HepG2 (cell line): ENCODE measurements at regions not wholly inside any gene's neighbourhood (a gene's known extent, or its start where the extent isn't known, plus 50 kb on each side); places are given as distances from the start of the nearest gene placed in this dataset.

ENCODE experiments used
- BRF2 ChIP-seq: sonication (generic); formaldehyde crosslinking; IDR thresholded peaks from 2 replicates; pipeline ENCODE4 v1.8.1; 2022; ENCODE audit warnings: mild to moderate bottlenecking, missing genetic modification reagents
- GABPB1 ChIP-seq: IDR thresholded peaks from 2 replicates; pipeline ENCODE4 v1.6.1; 2016; ENCODE audit warnings: mild to moderate bottlenecking, missing genetic modification reagents, moderate library complexity, missing compliant biosample characterization
- GLMP ChIP-seq: sonication (generic); formaldehyde crosslinking; IDR thresholded peaks from 2 replicates; pipeline ENCODE4 v1.9.0; 2021; ENCODE audit warnings: missing genetic modification reagents, mild to moderate bottlenecking, borderline replicate concordance
- GPBP1L1 ChIP-seq: sonication (generic); formaldehyde crosslinking; IDR thresholded peaks from 2 replicates; pipeline ENCODE4 v1.5.0; 2020; ENCODE audit warnings: mild to moderate bottlenecking, missing genetic modification reagents
- ISL2 ChIP-seq: sonication (generic); formaldehyde crosslinking; IDR thresholded peaks from 2 replicates; pipeline ENCODE4 v1.5.0; 2020; ENCODE audit warnings: missing genetic modification reagents
- KDM5B ChIP-seq: sonication (generic); formaldehyde crosslinking; IDR thresholded peaks from 2 replicates; pipeline ENCODE4 v1.4.0; 2020; ENCODE audit warnings: missing genetic modification reagents, mild to moderate bottlenecking, borderline replicate concordance
- KMT2A ChIP-seq: sonication (generic); formaldehyde crosslinking; IDR thresholded peaks from 2 replicates; pipeline ENCODE4 v1.4.0; 2020; ENCODE audit warnings: missing genetic modification reagents
- MAF1 ChIP-seq: sonication (generic); formaldehyde crosslinking; IDR thresholded peaks from 2 replicates; pipeline ENCODE4 v1.5.0; 2020; ENCODE audit warnings: missing genetic modification reagents, borderline replicate concordance
- MAX ChIP-seq: IDR thresholded peaks from 2 replicates; pipeline ENCODE4 v1.6.1; 2012; ENCODE audit warnings: inconsistent platforms
- MXD1 ChIP-seq: sonication (generic); formaldehyde crosslinking; IDR thresholded peaks from 2 replicates; pipeline ENCODE4 v1.4.0; 2020; ENCODE audit warnings: mild to moderate bottlenecking, missing genetic modification reagents
- NAIF1 ChIP-seq: sonication (generic); formaldehyde crosslinking; IDR thresholded peaks from 2 replicates; pipeline ENCODE4 v1.5.0; 2020; ENCODE audit warnings: mild to moderate bottlenecking, missing genetic modification reagents, borderline replicate concordance
- PLRG1 ChIP-seq: fragments of 450-650 bp; conservative IDR thresholded peaks from 2 replicates; pipeline ENCODE4 v1.6.1; 2016
- RCOR2 ChIP-seq: IDR thresholded peaks from 2 replicates; pipeline ENCODE4 v1.6.1; 2016; ENCODE audit warnings: missing biosample characterization, missing genetic modification reagents
- RXRB ChIP-seq: IDR thresholded peaks from 2 replicates; pipeline ENCODE4 v1.6.1; 2016; ENCODE audit warnings: borderline replicate concordance, missing genetic modification reagents, missing compliant biosample characterization
- SMAD9 ChIP-seq: sonication (generic); formaldehyde crosslinking; IDR thresholded peaks from 2 replicates; pipeline ENCODE4 v1.5.1; 2020; ENCODE audit warnings: mild to moderate bottlenecking, missing genetic modification reagents
- SMC3 ChIP-seq: IDR thresholded peaks from 2 replicates; pipeline ENCODE4 v1.6.1; 2011; ENCODE audit warnings: low read length, improper control_type of control experiment
- TAF15 ChIP-seq: fragments of 200-400 bp; formaldehyde crosslinking; IDR thresholded peaks from one replicate; pipeline ENCODE4 v1.6.1; 2018; ENCODE audit warnings: mild to moderate bottlenecking, low read depth, low read length; ENCODE audit not compliant: poor library complexity, severe bottlenecking
- ZBTB46 ChIP-seq: sonication (generic); formaldehyde crosslinking; IDR thresholded peaks from 2 replicates; pipeline ENCODE4 v1.4.0; 2020; ENCODE audit warnings: mild to moderate bottlenecking, missing genetic modification reagents, borderline replicate concordance
- ZBTB8A ChIP-seq: sonication (generic); formaldehyde crosslinking; IDR thresholded peaks from 2 replicates; pipeline ENCODE4 v1.4.0; 2020; ENCODE audit warnings: mild to moderate bottlenecking, low read depth, missing genetic modification reagents, borderline replicate concordance
- ZNF275 ChIP-seq: sonication (generic); formaldehyde crosslinking; IDR thresholded peaks from 2 replicates; pipeline ENCODE4 v1.8.0; 2022; ENCODE audit warnings: missing genetic modification reagents, mild to moderate bottlenecking, inconsistent platforms, borderline replicate concordance
- ZNF496 ChIP-seq: sonication (generic); formaldehyde crosslinking; IDR thresholded peaks from 2 replicates; pipeline ENCODE4 v1.8.1; 2023; ENCODE audit warnings: mild to moderate bottlenecking, moderate library complexity, missing genetic modification reagents; ENCODE audit not compliant: insufficient replicate concordance
- ZNF614 ChIP-seq: IDR thresholded peaks from 2 replicates; pipeline ENCODE4 v1.6.1; 2018; ENCODE audit warnings: missing biosample characterization, missing genetic modification reagents, inconsistent platforms, borderline replicate concordance
- ZNF674 ChIP-seq: sonication (generic); formaldehyde crosslinking; IDR thresholded peaks from 2 replicates; pipeline ENCODE4 v1.5.0; 2020; ENCODE audit warnings: low read depth, mild to moderate bottlenecking, missing genetic modification reagents
- ZNF740 ChIP-seq: sonication (generic); formaldehyde crosslinking; IDR thresholded peaks from 2 replicates; pipeline ENCODE4 v1.4.0; 2020; ENCODE audit warnings: missing genetic modification reagents

GRCh38 chr7:67764289-67764688 lies 767.7 kb downstream of the TYW1 start (continued):
- TF ChIP-seq NAIF1 (CRISPR knock-in tag) (no peak), MAX (no peak), ZNF614 (CRISPR knock-in tag) (no peak), MXD1 (CRISPR knock-in tag) (no peak), ZNF674 (CRISPR knock-in tag) (no peak), RXRB (peak; percentile 46; the same call in 1 of the 2 replicates), KDM5B (CRISPR knock-in tag) (no peak), GLMP (CRISPR knock-in tag) (no peak), ZBTB8A (CRISPR knock-in tag) (no peak), RCOR2 (CRISPR knock-in tag) (0 out of 2 replicates have a peak, but pooled peaks have one; percentile 35), ZBTB46 (CRISPR knock-in tag) (no peak), ISL2 (peak; percentile 70), GPBP1L1 (no peak), MAF1 (CRISPR knock-in tag) (no peak), KMT2A (no peak), SMAD9 (CRISPR knock-in tag) (no peak), PLRG1 (no peak), ZNF275 (CRISPR knock-in tag) (no peak), ZNF740 (CRISPR knock-in tag) (no peak), BRF2 (CRISPR knock-in tag) (no peak), GABPB1 (no peak), ZNF496 (CRISPR knock-in tag) (no peak), SMC3 (0 out of 2 replicates have a peak, but pooled peaks have one; percentile 3), TAF15 (no peak)
